Dermis microvascular lymphatic vessel endothelial cell (primary cell): ENCODE measurements at regions not wholly inside any gene's neighbourhood (a gene's known extent, or its start where the extent isn't known, plus 50 kb on each side); places are given as distances from the start of the nearest gene placed in this dataset.
A peak's percentile ranks its signal among the peaks of the same experiment; 100 is the strongest.
"Not testable (repeated sequence)": the region's sequence is repeated elsewhere in the genome, so short reads cannot be mapped to it uniquely, and the experiment has no call there.

Experiments
- DNase-seq, 2 donors: peaks; one replicate each; pipeline versions ENCODE4 v3.0.0 to v3.0.0-alpha.2; 2010; ENCODE audit warnings: low read depth in 2 of 2

DNA sequence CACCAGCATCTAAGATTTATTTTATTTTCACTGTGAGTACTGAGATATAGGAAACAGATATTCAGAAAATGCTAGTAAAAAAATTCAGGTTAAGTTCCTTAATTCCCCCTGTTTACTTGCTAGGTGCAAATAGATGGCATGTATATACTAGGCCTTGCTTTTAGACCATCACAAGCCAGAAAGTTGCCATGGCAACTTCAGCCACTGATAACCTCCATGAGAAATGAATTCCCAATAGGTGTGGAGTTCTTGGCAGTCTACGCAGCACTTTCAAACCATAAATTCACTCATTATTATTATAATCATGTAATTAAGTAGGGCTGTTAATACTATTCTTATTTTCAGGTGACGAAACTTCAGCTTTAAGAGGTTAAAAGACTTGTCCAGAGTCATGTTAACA is 251.6 kb upstream of the TFAP2D start:
- no peak for DNase-seq

DNA sequence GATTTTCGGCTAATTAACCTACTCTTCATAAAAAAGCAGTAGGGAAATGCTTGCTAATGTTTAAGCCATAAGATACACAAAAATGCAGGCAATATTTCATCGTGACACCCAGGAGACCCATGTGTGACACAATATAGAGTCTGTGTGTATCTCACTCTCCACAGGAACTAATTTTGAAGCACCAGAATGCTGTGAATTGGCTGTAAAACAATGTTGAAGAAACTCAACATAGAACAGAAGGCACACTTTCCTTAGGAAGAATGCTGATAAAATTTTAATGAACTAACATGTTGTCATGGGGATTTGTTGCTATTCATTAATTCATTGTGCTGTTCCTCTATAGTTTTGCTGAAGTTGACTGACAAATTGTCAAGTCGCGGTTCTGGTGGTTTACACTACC is 249.4 kb upstream of the TFAP2D start:
- DNase-seq = no peak

DNA sequence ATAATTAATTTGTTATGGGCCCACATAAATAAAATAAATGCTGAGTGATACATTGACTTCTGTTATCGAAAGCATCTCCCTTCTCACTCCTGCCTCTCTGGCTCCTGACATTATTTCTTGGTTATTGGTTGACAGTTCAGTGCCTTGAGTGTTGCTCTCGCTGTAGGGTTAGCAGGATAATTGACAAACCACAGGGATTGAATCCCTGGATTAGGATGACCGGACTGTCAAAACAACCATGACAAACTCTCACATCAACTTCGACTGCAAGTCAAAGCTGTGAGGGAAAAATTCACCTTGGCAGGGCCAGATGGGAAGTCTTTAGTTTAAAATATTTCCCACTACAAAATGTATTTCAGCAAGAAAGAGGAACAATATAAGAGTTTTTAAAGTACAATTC is 245.4 kb upstream of the TFAP2D start:
- no peak for DNase-seq

DNA sequence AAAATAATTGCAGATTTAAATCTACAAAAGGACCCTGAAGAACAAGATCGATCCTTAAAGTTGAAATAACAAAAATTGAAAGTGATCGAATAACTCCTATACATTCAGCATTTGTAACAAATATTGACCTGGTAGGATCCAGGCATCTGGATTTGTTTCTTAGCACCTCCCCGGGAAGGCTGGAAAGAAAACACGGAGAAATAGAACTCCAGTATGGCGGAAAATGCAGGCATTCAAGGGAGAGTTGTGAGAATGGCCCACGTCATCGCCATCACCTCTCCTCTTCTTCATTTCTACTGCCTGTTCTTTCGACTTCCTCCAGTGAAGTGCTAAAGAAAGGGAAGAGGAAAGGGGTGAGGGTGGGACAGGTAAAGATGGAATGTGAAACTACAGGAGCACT is 242.3 kb upstream of the TFAP2D start:
- DNase-seq = no peak

DNA sequence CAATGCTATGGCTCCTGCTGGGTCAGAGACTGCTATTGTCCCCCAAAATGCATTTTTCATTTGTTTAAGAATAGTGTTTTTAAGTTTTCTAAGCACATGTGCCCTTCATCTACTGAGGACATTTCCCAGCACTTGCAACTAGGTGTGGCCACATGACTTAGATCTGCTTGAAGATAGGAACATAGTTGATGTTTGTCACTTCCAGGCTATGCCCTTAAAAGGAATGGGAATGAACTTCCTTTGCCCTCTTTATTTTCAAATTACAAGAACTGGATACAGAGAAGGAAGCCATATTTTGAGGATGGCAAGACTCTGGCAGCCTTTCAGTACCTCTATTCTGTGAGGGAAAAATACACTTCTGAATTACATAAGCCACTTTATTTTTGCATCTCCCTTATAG is 203.0 kb upstream of the TFAP2D start:
- no peak for DNase-seq

DNA sequence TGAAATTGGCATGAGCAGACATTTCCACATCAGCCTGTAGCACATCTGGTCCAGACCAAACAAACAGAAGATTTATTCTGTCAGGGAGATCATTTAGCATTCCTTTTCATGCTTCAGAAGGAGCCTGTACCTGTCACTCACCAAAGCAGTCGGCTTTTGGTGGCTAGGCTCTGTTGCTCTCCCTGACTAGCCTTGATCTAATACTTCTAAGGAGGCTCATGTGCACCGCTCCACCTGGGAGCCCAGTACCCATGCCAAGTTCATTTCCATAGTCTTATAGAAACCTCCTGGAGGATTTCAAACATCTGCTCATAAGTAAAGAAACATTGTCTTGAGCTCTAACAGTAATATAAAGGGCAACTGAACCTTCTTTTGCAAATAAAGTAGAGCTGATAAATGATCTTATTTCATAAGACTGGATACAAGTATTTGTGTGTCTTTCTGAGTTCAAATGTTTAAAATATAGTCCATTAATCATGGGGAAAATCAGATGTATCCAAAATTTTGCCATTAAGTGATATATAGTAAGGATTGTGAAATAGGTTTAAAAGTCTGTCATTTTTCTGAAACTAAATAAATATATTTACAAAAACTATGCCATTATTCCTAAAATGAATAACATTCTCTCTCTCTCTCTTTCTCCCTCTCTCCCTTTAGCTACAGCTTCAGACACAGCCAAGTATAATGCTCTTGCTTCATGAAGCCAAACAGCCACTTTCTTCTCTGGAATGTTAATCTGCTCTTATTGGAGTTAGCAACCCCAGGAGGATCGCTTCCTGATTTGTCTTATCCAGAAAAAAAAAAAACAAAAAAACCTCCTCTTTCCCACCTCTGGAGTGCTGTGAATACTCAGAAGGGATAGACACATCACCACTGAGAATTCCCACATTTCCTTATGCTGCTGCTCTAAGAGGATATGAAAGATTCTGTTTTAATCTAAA is 192.7 kb upstream of the TFAP2D start:
- no peak for DNase-seq

- no peak for DNase-seq
Measured at GRCh38 chr6:50524341-50524740, 189.0 kb upstream of the TFAP2D start.

GRCh38 chr6:50527985-50528384 is 185.3 kb upstream of the TFAP2D start:
- DNase-seq = no peak

- DNase-seq = no peak
Measured at GRCh38 chr6:50539447-50539846, 173.9 kb upstream of the TFAP2D start.

GRCh38 chr6:50541941-50542340 is 171.4 kb upstream of the TFAP2D start:
- no peak for DNase-seq

GRCh38 chr6:50543666-50544065 is 169.7 kb upstream of the TFAP2D start:
- no peak for DNase-seq

DNA sequence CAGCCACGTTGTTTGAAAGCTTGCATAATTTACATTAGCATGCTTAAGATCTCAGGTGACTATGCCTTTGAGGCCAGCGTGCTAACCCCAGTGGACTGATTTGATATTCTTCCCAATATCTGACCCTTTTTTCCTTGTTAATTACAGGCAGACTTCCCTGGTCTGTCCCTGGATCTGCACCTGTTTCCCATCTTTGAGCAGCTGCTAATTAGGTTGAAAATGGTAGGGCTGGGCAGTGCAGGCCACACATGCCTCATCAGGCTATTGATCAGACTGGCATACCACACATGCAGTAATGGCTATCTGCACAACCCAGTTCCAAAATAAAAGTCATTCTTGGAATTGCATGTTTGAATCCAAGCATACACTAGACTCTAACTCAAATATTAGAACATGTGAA is 164.3 kb upstream of the TFAP2D start:
- DNase-seq = no peak

- no peak for DNase-seq
Measured at GRCh38 chr6:50549475-50549874, 163.9 kb upstream of the TFAP2D start.

DNA sequence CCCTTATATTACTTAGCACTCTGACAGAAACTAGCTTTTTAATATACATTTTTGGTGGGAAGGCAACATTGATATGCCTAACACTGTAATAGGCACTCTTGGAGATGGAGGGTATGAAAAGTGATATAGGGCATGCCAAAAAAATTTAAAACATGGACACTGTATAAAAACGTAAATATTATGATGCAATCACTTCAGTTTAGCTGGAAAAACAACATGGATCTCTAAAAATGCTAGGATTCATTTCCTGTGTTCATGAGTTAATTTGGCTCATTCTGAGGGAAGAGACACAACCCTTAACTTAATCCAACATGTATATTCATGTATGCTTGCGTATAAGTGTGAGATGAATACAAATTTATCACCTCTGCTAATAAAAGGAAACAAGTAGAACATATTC is 157.3 kb upstream of the TFAP2D start:
- no peak for DNase-seq

- DNase-seq = no peak
Measured at GRCh38 chr6:50565004-50565403, 148.3 kb upstream of the TFAP2D start.

GRCh38 chr6:50571230-50571629 is 142.1 kb upstream of the TFAP2D start:
- not testable (repeated sequence) for DNase-seq

GRCh38 chr6:50585441-50586330 is 127.6 kb upstream of the TFAP2D start:
- no peak for DNase-seq

DNA sequence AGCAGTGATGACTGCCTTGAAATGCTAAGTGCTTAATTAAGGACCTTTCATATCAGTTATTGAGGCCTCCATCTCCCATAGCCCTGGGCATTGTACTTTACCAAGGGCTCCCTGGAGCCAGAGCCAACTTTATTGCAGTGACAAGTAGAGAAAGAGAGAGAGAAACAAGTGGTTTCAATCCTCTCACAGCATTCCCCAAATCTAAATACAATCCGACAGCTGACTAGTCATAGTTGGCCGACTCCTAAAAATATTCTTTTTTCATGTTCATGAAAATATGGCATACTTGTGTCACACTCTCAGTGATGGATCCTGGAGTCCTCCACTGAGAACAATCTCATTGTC is 127.0 kb upstream of the TFAP2D start:
- DNase-seq = no peak

DNA sequence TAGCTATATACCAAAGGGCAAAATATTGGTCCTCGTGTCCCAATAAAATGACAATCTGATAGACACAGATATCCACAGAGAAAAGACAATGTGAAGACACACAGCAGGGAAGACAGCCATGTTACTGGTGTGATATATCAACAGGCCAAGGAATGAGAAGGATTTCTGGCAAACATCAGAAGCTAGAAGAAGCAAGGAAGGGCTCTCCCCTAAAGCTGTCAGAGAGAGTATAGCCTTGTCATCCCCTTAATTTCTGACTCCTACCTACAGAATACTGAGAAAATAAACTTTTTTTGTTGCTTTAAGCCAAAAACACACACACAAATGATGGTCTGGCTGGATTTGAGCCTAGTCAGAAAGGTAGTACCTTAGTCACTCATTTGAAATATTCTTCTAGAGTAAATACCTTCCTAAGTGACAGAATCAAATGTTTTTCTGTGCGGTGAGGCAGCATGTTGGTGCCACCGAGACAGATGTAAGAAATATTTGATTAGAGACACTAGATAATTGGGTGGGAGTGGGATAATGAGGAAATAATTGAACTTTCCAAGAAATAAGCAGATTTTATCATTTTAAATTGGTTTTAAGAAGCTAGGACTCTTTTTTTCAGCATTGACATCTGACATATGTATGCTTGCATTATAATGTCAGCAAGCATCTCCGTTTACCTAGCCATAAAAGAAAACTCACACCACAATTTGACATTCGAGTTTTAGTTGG is 123.4 kb upstream of the TFAP2D start:
- DNase-seq = no peak

DNA sequence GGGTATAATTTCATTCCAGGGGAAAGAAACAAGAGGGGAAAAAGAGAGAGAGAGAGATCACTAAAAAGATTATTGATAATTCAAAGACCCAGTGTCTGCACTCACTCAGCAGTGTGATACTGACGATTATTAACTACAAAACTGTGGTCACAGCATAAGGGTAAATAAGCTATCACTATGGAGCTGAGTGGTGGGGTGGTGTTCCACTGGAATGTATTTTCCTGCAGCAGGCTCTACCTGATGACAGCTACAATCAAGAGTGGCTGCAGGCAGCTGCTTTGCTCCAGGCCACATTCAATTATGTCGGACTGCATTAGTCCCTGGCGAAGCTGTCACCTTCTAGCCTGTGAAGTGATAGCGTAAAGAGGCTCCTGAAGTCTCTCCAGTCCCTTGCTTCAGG is 122.2 kb upstream of the TFAP2D start:
- no peak for DNase-seq

DNA sequence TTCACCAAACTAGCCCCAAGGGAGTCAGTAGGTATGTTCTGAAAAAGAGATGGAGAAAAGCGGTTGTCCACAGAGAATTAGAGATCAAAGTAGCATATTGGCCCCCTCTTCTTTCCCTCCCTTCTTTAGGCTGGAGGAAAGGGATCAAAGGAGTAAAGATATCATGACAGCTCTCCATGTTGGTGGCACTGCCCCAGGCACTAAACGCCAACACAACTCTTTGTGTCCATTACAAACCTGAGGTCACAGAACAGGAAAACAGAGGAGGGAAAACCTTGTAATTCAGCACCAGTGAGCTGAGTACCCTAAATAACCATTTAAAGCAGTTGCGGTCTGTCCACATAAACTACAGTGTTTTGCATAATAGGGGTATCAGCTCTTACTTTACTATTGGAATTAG is 113.0 kb upstream of the TFAP2D start:
- no peak for DNase-seq

- peak; percentile 1 to 23 for DNase-seq
Measured at GRCh38 chr6:50602292-50602691, 111.0 kb upstream of the TFAP2D start.
